ENCODE measurements at regions not wholly inside any gene's neighbourhood (a gene's known extent, or its start where the extent isn't known, plus 50 kb on each side); places are given as distances from the start of the nearest gene placed in this dataset.

DNA sequence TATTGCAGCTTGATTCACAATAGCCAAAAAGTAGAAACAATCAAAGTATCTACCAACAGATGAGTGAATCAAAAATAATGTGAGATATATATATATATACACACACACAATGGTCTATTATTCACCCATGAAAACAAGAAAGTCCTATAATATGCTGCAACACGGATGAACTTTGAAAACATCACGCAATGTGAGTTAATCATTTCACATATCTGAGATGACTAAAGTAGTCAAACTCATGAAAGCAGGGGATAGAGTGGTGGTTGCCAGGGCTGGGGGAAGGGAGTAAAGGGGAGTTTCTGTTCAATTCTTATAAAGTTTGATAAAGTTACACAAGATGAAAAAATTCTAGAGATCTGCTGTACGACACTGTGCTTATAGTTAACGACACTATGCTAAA lies 1234.8 kb downstream of the MRPL39 start:
- no peak for TF ChIP-seq CTCF (IDR thresholded peaks at IDR 0.05)
- no peak for TF ChIP-seq POLR2A (IDR thresholded peaks at IDR 0.05)

Measured in vagina (tissue), 2 donors.